ENCODE measurements at regions not wholly inside any gene's neighbourhood (a gene's known extent, or its start where the extent isn't known, plus 50 kb on each side); places are given as distances from the start of the nearest gene placed in this dataset.

- no peaks in the 10 kb centered on the region for H3K27me3 ChIP-seq (ENCODE audit: control insufficient read depth, insufficient read depth, low read length, poor library complexity, severe bottlenecking)
- Mint-ChIP-seq H3K4me3 (no peak overlapping the region), H3K36me3 (ENCODE audit: low read depth) (no peaks in the 10 kb centered on the region), H3K4me1 (peaks cover 5% of the 10 kb centered on the region), H3K9me3 (no peaks in the 10 kb centered on the region), H3K27me3 (ENCODE audit: insufficient read depth) (no peaks in the 10 kb centered on the region), H3K27ac (peak overlapping the region; percentile 39)
- peak; percentile 74 for DNase-seq
- no peak overlapping the region for H3K9ac ChIP-seq (ENCODE audit: extremely low read depth, low read length, poor library complexity, severe bottlenecking)
- H3K4me3 ChIP-seq (ENCODE audit: low read length): no peak overlapping the region
- no peaks in the 10 kb centered on the region for H3K9me3 ChIP-seq (ENCODE audit: control insufficient read depth, low read length)
- no peak for TF ChIP-seq CTCF (conservative IDR thresholded peaks at IDR 0.05)
- no peaks in the 10 kb centered on the region for H3K4me1 ChIP-seq (ENCODE audit: control insufficient read depth, insufficient read depth, low read length)
- no peak overlapping the region for H3K27ac ChIP-seq (ENCODE audit: low read depth, low read length)
- WGBS, 2 experiments (ENCODE audit: insufficient coverage in 1 of 2, insufficient read length in 1 of 2): 75 to 79% methylated on average over 5 to 8 of the region's 8 CpGs
- no peaks in the 10 kb centered on the region for H3K36me3 ChIP-seq (ENCODE audit: control insufficient read depth, insufficient read depth, low read length)
Measured at GRCh38 chr20:51335329-51335841, 207.1 kb downstream of the NFATC2 start.

- Histone ChIP-seq H3K9me3 (ENCODE audit: control insufficient read depth, low read length) (no peaks in the 10 kb centered on the region), H3K36me3 (ENCODE audit: control insufficient read depth, insufficient read depth, low read length) (no peaks in the 10 kb centered on the region), H3K9ac (ENCODE audit: extremely low read depth, low read length, poor library complexity, severe bottlenecking) (no peak overlapping the region), H3K4me1 (ENCODE audit: control insufficient read depth, insufficient read depth, low read length) (no peaks in the 10 kb centered on the region), H3K27ac (ENCODE audit: low read depth, low read length) (no peak overlapping the region), H3K4me3 (ENCODE audit: low read length) (no peak overlapping the region), H3K27me3 (ENCODE audit: control insufficient read depth, insufficient read depth, low read length, poor library complexity, severe bottlenecking) (no peaks in the 10 kb centered on the region)
- 93 to 96% methylated on average over 8 to 9 of the region's 9 CpGs for WGBS, 2 experiments (ENCODE audit: insufficient coverage in 1 of 2, insufficient read length in 1 of 2)
- Mint-ChIP-seq H3K36me3 (ENCODE audit: low read depth) (no peaks in the 10 kb centered on the region), H3K27me3 (ENCODE audit: insufficient read depth) (no peaks in the 10 kb centered on the region), H3K9me3 (no peaks in the 10 kb centered on the region), H3K27ac (no peak overlapping the region), H3K4me1 (peaks cover 5% of the 10 kb centered on the region), H3K4me3 (no peak overlapping the region)
- TF ChIP-seq CTCF (conservative IDR thresholded peaks at IDR 0.05): no peak
- DNase-seq: no peak
Measured at GRCh38 chr20:51334609-51335008, 207.9 kb downstream of the NFATC2 start.

GRCh38 chr20:51333971-51334370 is 208.5 kb downstream of the NFATC2 start:
- H3K9me3 Mint-ChIP-seq: no peaks in the 10 kb centered on the region
- Histone ChIP-seq H3K9ac (ENCODE audit: extremely low read depth, low read length, poor library complexity, severe bottlenecking) (no peak overlapping the region), H3K27me3 (ENCODE audit: control insufficient read depth, insufficient read depth, low read length, poor library complexity, severe bottlenecking) (no peaks in the 10 kb centered on the region), H3K36me3 (ENCODE audit: control insufficient read depth, insufficient read depth, low read length) (no peaks in the 10 kb centered on the region), H3K9me3 (ENCODE audit: control insufficient read depth, low read length) (no peaks in the 10 kb centered on the region), H3K27ac (ENCODE audit: low read depth, low read length) (no peak overlapping the region), H3K4me3 (ENCODE audit: low read length) (no peak overlapping the region), H3K4me1 (ENCODE audit: control insufficient read depth, insufficient read depth, low read length) (no peaks in the 10 kb centered on the region)
- no peak for DNase-seq
- peaks cover 5% of the 10 kb centered on the region for H3K4me1 Mint-ChIP-seq
- WGBS, 2 experiments (ENCODE audit: insufficient coverage in 1 of 2, insufficient read length in 1 of 2): 95 to 96% methylated on average over 9 to 14 of the region's 14 CpGs
- no peaks in the 10 kb centered on the region for H3K27me3 Mint-ChIP-seq (ENCODE audit: insufficient read depth)
- no peaks in the 10 kb centered on the region for H3K36me3 Mint-ChIP-seq (ENCODE audit: low read depth)
- no peak overlapping the region for H3K27ac Mint-ChIP-seq
- TF ChIP-seq CTCF (conservative IDR thresholded peaks at IDR 0.05): no peak
- H3K4me3 Mint-ChIP-seq: no peak overlapping the region

Measured in endodermal cell (in vitro differentiated cells).